DOHH2 (cell line): ENCODE measurements at regions not wholly inside any gene's neighbourhood (a gene's known extent, or its start where the extent isn't known, plus 50 kb on each side); places are given as distances from the start of the nearest gene placed in this dataset.

ENCODE experiments used
- H3F3A ChIP-seq: fragments of 200-600 bp; sonication (generic), shearing (Covaris generic); 2 replicates; pipeline ENCODE4 v1.6.0; 2016; ENCODE audit warnings: antibody characterized with exemption, mild to moderate bottlenecking; ENCODE audit not compliant: control insufficient read depth, insufficient read depth
- H3K27ac ChIP-seq: fragments of 200-600 bp; sonication (generic); 2 replicates; pipeline ENCODE4 v1.5.1; 2014; ENCODE audit warnings: low read depth, mild to moderate bottlenecking, low read length, moderate library complexity
- H3K27me3 ChIP-seq: fragments of 200-600 bp; sonication (generic); 2 replicates; pipeline ENCODE4 v1.6.1; 2014; ENCODE audit warnings: mild to moderate bottlenecking, low read length, mixed read lengths; ENCODE audit not compliant: control insufficient read depth
- H3K36me3 ChIP-seq: fragments of 200-600 bp; sonication (generic); 2 replicates; pipeline ENCODE4 v1.6.1; 2014; ENCODE audit warnings: mild to moderate bottlenecking, low read length, moderate library complexity, mixed read lengths; ENCODE audit not compliant: control insufficient read depth
- H3K4me1 ChIP-seq: fragments of 200-600 bp; sonication (generic); 2 replicates; pipeline ENCODE4 v1.6.1; 2014; ENCODE audit warnings: mild to moderate bottlenecking, low read length, mixed read lengths; ENCODE audit not compliant: control insufficient read depth
- H3K4me2 ChIP-seq: fragments of 200-600 bp; sonication (generic); 2 replicates; pipeline ENCODE4 v1.6.0; 2014; ENCODE audit warnings: mild to moderate bottlenecking, low read length, moderate library complexity
- H3K4me3 ChIP-seq: fragments of 200-600 bp; sonication (generic); 2 replicates; pipeline ENCODE4 v1.5.1; 2014; ENCODE audit warnings: mild to moderate bottlenecking, low read length, mixed read lengths
- H3K79me2 ChIP-seq: fragments of 200-600 bp; sonication (generic); 2 replicates; pipeline ENCODE4 v1.6.1; 2014; ENCODE audit warnings: mild to moderate bottlenecking, low read length, mixed read lengths; ENCODE audit not compliant: control insufficient read depth
- H3K9me2 ChIP-seq: fragments of 200-600 bp; sonication (generic); replicated peaks from 2 replicates; pipeline ENCODE4 v1.6.1; 2014; ENCODE audit warnings: mild to moderate bottlenecking, low read length, mixed read lengths; ENCODE audit not compliant: control insufficient read depth
- H3K9me3 ChIP-seq: fragments of 200-600 bp; sonication (generic); 2 replicates; pipeline ENCODE4 v1.6.1; 2014; ENCODE audit warnings: antibody characterized with exemption, low read length, mixed read lengths; ENCODE audit not compliant: control insufficient read depth, insufficient read depth
- H4K20me1 ChIP-seq: fragments of 200-600 bp; sonication (generic); 2 replicates; pipeline ENCODE4 v1.6.0; 2014; ENCODE audit warnings: low read depth, mild to moderate bottlenecking, antibody characterized with exemption, low read length, moderate library complexity; ENCODE audit not compliant: control insufficient read depth, insufficient read depth
- CTCF ChIP-seq: fragments of 200-600 bp; sonication (generic); IDR thresholded peaks from one replicate; pipeline ENCODE4 v1.5.1; 2014; ENCODE audit warnings: antibody characterized with exemption, mild to moderate bottlenecking, low read depth, low read length; ENCODE audit not compliant: poor library complexity, severe bottlenecking
- EZH2phosphoT487 ChIP-seq: fragments of 200-600 bp; sonication (generic); IDR thresholded peaks from 2 replicates; pipeline ENCODE4 v1.6.1; 2017; ENCODE audit warnings: borderline replicate concordance, mild to moderate bottlenecking, antibody characterized with exemption, low read length, moderate library complexity, mixed read lengths

- H4K20me1 ChIP-seq, result no peaks in the 10 kb centered on the region
- H3K27me3 ChIP-seq, result no peaks in the 10 kb centered on the region
- H3K4me3 ChIP-seq, result no peak overlapping the region
- H3K79me2 ChIP-seq, result no peaks in the 10 kb centered on the region
- no peak overlapping the region for H3K27ac ChIP-seq
- H3K36me3 ChIP-seq, result no peaks in the 10 kb centered on the region
- H3K9me2 ChIP-seq, result no peaks in the 10 kb centered on the region
- no peak overlapping the region for H3K4me2 ChIP-seq
- H3F3A ChIP-seq, result no peaks in the 10 kb centered on the region
- no peak for TF ChIP-seq CTCF
- no peak for TF ChIP-seq EZH2phosphoT487
- H3K4me1 ChIP-seq, result no peaks in the 10 kb centered on the region
- no peaks in the 10 kb centered on the region for H3K9me3 ChIP-seq
These were observed 578.1 kb downstream of the CSNK1G3 start for GRCh38 chr5:124090115-124090514.

GRCh38 chr5:124089578-124089977 is 577.6 kb downstream of the CSNK1G3 start:
- TF ChIP-seq EZH2phosphoT487 (no peak), CTCF (no peak)
- no peaks in the 10 kb centered on the region for H3K4me1 ChIP-seq
- H3K27ac ChIP-seq, result no peak overlapping the region
- no peak overlapping the region for H3K4me3 ChIP-seq
- H3F3A ChIP-seq, result no peaks in the 10 kb centered on the region
- H4K20me1 ChIP-seq, result no peaks in the 10 kb centered on the region
- no peaks in the 10 kb centered on the region for H3K27me3 ChIP-seq
- no peak overlapping the region for H3K4me2 ChIP-seq
- no peaks in the 10 kb centered on the region for H3K79me2 ChIP-seq
- H3K36me3 ChIP-seq, result no peaks in the 10 kb centered on the region
- no peaks in the 10 kb centered on the region for H3K9me3 ChIP-seq
- H3K9me2 ChIP-seq, result no peaks in the 10 kb centered on the region

GRCh38 chr5:124088289-124089032 is 576.5 kb downstream of the CSNK1G3 start:
- no peak overlapping the region for H3K4me2 ChIP-seq
- H3K9me2 ChIP-seq, result no peaks in the 10 kb centered on the region
- no peaks in the 10 kb centered on the region for H3K9me3 ChIP-seq
- H4K20me1 ChIP-seq, result no peaks in the 10 kb centered on the region
- H3F3A ChIP-seq, result no peaks in the 10 kb centered on the region
- H3K4me1 ChIP-seq, result no peaks in the 10 kb centered on the region
- H3K4me3 ChIP-seq, result no peak overlapping the region
- H3K36me3 ChIP-seq, result no peaks in the 10 kb centered on the region
- H3K27ac ChIP-seq, result no peak overlapping the region
- H3K79me2 ChIP-seq, result no peaks in the 10 kb centered on the region
- no peaks in the 10 kb centered on the region for H3K27me3 ChIP-seq
- TF ChIP-seq EZH2phosphoT487, result no peak

- Histone ChIP-seq H3K79me2 (no peaks in the 10 kb centered on the region), H3K9me2 (no peaks in the 10 kb centered on the region), H3K4me2 (no peak overlapping the region), H3K4me3 (no peak overlapping the region), H3F3A (no peaks in the 10 kb centered on the region), H3K4me1 (no peaks in the 10 kb centered on the region; the same call in 1 of the 2 replicates), H3K9me3 (no peaks in the 10 kb centered on the region), H4K20me1 (no peaks in the 10 kb centered on the region), H3K36me3 (no peaks in the 10 kb centered on the region), H3K27ac (no peak overlapping the region), H3K27me3 (no peaks in the 10 kb centered on the region)
- TF ChIP-seq CTCF (no peak), EZH2phosphoT487 (no peak)
These were observed 575.8 kb downstream of the CSNK1G3 start for GRCh38 chr5:124087752-124088151.
